GM21528 (cell line): ENCODE measurements at regions not wholly inside any gene's neighbourhood (a gene's known extent, or its start where the extent isn't known, plus 50 kb on each side); places are given as distances from the start of the nearest gene placed in this dataset.
A peak's percentile ranks its signal among the peaks of the same experiment; 100 is the strongest.
"Not testable (repeated sequence)": the region's sequence is repeated elsewhere in the genome, so short reads cannot be mapped to it uniquely, and the experiment has no call there.

ENCODE experiments used
- ATAC-seq: cut with Tn5 transposase; IDR thresholded peaks from one replicate; pipeline ENCODE4 v1.9.1; 2021; ENCODE audit warnings: mild to moderate bottlenecking, moderate library complexity; ENCODE audit not compliant: unreplicated experiment, low FRiP score

DNA sequence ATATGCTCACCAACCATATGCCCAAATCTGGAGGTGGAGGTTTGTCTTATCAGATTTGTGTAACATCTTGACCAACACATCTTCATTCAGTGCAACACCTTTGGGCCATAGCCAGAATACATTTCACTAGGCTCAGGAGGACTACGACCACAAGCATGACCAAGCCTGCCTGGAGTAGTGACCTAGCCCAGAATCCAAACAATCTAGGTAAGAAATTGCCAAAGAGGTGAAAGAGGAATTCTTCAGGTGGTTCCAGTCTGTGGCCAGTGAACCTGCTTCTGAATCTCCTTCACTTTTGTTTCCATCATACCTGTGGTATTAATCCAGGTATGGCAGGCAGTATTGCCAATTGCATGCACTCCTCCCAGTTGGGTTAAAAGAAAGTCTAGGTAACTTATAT is 112.8 kb upstream of the RAB18 start:
- no peak for ATAC-seq

DNA sequence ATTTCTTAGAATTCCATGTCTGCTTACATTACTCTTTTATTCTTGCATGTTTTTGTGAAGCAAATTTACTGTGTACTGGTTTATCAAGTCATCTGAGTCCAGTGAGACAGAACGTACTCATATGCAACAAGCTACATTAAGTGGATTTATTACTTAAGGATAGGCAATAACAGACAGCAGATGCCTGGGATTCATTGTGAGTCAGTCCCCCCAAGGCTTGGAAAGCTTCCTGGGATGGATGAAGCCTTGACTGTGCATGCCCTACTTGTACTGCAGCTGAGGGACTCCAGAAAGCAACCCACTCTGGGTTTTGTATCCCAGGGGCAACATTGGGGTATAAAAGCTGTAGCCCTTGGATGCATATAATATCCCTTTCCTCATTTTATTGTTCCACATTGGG is 113.4 kb upstream of the RAB18 start:
- no peak for ATAC-seq

DNA sequence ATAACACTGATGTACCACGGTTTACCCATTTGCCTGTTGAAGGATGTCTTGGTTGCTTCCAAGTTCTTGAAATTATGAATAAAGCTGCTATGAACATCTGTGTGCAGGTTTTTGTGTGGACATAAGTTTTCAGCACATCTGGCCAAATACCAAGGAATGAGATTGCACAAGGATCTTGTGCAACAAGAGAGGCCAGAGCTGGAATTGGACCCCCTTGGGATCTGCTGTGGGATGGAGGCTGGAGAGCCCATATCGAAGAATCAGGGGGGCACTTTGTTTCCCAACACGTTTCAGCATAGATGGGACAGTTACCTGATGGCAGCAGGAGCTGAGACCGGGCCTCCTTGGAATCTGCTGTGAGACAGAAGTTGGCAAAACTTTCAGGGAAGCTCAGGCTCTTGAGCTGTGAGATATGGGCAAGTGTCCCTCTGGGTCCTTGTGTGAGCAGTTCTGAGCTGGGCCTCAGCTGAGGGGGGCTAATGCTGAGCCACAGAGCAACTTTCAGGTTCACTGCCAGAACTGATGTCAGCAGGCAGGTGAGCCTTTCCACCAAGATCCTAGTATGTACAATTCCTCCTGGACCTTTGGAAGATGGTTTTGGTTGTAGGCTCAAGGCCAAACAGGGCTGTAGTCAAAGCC is 115.2 kb upstream of the RAB18 start:
- no peak for ATAC-seq

DNA sequence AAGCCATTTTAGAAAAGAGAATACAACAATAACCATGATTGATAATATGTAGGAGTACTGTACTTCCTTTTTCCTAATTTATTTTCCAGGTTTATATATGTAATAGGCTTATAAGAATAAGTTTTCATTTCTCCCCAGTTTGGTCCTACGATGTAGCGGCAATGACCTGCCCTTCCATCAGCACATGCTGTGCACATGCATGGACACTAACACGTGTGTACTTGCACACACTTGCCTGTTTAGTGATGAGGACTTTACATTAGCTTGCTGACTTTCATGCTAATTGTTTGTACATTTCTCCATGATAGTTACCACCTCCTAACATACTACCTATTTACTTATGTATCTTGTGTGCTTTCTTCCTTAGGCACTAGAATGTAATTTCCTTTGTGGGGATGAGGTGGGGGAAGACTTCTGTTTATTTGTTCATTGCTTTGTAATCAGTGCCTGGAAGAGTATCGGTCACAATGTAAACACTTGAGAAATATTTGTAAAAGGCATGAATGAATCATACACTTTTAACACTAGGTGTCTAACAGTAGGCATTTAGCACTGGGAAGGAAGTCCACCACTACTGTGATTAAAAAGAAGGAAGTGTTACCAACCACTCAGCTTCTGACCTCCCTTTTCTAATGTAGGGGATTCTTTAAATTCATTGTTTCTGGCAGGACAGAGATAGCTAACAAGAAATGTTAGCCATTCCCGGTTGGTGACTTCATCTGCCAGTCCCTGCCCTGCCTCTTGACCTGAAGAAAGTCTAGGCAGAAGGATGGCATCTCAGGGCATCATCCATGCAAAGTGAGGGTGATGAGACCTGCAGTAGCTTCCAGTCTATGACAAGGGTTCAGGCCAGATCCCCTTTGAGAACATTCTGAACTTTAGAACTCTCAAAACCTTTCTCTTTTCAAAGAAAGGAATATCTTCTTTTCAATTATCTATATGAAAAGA is 120.2 kb upstream of the RAB18 start:
- ATAC-seq = no peak

DNA sequence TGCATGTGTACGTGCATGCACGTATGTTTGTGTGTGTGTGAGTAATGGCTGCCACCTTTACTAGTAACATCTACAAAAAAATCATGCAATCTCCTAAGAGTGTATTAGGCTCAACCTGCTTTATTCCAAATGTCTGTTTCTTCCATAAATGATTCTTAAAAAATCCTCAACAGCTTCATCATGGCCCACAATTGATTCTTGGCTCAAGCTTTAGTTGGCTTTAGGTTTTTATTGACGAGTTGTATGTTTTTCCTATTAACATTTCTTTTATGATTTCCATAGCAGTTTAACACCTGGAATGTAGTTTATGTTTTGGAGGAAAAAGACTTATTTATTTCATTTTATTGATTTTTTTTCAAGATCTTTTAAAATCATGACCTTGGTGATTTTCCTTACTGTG is 121.9 kb upstream of the RAB18 start:
- ATAC-seq = no peak

DNA sequence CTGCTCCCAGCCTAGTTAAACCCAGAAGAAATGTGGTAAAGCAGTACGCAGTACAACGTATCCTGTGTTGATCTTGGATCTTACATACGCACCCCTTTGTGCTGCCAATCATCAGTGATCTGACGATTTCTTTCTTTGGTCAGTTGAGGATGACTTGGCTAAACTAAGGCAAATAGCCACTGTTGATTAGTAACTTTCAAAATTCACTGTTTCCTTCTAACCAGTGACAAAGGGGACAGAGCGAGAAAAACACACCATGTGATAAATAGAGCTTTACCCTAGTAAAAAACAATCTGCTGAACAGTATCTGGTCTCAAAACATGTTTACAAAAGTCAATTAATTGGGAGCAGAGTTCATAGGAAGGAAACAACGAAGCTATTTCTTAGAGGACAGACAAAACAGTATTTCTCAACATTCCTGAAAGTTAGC is 123.2 kb upstream of the RAB18 start:
- no peak for ATAC-seq

DNA sequence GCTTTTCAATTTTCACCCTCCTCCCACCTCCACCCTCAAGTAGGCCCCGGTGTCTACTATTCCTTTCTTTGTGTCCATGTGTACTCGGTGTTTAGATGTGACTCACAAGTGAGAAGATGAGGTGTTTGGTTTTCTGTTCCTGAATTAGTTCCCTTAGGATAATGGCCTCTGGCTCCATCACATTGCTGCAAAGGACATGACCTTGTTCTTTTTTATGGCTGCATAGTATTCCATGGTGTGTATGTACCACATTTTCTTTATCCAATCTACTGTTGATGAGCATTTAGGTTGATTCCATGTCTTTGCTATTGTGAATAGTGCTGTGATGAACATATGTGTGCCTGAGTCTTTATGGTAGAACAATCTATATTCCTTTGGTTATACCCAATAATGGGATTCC is 125.1 kb upstream of the RAB18 start:
- ATAC-seq = not testable (repeated sequence)

DNA sequence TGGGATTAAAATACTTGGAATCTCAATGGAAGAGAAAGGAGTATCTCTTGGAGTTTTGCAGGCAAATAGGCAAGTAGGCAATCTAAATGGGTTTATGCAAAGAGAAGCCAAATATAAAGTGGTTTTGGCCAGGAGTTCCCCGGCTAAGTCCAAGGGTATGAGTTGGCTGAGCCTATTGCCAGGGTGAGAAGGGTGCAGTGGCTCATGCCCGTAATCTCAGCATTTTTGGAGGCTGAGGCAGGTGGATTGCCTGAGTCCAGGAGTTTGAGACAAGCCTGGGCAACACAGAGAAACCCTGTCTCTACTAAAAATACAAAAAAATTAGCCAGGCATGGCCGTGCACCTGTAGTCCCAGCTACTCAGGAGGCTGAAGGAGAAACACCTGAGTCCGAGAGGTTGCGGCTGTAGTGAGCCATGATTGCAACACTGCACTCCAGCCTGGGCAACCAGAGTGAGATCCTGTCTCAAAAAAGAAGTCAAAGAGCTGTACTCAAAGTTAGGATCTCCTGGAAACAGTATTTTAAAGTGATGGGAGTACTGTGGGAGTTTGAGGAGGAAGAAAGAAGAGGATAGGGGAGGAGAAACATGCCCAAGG is 130.4 kb upstream of the RAB18 start:
- no peak for ATAC-seq

DNA sequence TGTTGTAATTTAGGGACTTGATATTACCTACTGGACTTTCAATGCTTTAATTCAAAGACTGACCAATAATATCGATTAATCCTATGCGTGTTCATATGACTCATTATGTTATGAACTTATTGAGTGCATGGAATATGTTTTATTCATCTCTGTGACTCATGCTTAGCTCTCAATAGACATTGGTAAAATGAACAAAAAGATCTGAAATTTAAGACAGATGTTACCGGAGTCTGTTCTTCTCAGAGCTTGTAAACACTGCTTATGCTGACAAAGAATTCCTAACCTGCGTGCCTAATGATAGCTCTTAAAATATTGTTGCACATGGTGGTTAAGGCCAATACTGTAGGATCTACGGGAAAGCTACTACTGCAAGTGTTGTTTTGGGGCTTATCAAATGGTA is 131.5 kb upstream of the ACBD5 start:
- no peak for ATAC-seq

DNA sequence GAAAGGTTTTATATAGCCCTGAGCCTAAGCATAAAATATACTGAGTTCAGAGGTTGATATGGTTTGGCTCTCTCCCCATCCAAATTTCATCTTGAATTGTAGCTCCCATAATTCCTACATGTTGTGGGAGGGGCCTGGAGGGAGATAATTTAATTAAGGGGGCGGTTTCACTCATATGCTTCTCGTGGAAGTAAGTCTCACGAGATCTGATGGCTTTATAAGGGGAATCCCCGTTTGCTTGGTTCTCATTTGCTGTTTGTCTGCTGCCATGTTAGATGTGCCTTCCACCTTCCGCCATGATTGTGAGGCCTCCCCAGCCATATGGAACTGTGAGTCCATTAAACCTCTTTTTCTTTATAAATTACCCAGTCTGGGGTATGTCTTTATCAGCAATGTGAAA is 130.8 kb upstream of the ACBD5 start:
- ATAC-seq = not testable (repeated sequence)

DNA sequence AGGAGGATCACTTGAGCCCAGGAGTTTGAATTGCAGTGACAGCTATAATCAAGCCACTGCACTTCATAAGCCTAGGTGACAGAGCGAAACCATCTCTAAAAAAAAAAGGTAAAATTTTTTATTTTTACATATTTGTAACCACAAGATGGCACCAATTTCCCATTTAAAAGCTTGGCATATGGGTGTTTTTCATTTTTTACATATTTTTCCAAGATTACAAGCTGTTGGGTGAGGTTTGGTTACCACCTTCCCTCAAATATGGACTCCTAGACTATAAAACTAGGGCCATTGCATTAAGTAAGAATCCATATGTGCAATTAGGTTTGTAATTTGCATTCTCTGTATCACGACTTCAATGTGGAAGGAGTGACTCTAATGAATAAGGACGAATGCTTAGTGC is 129.3 kb upstream of the ACBD5 start:
- ATAC-seq = no peak

DNA sequence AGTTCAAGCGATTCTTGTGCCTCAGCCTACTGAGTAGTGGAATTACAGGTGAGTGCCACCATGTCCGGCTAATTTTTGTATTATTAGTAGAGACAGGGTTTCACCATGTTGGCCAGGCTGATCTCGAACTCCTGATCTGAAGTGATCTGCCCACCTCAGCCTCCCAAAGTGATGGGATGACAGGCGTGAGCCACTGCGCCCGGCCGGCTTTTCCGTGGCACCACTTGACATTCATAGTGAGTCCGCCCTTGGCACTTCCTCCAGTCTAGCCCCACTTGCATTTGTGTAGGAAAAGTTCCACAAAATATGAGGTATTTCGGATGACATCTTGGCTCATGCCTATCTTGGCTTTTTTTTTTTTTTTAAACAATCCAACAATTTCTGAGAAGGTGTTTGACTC is 128.1 kb upstream of the ACBD5 start:
- no peak for ATAC-seq

DNA sequence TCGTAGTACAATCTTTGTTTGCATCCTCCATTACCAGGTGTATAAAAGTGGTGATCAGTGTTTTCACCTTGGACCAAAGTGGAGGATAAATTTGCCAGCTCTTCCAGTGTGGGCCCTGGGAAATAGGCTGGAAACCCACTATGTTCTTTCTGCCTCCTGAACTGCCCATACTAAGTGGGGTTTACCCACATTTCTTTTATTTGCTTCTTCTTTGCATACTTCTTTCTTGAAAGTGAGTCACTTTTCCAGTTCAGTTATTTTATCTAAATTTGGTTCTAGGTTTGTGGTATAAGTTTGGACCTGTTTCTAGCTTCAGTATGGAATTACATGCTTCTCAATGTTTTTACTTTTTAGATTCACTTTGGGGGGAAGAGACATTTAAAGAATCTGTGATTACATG is 126.2 kb upstream of the ACBD5 start:
- no peak for ATAC-seq

DNA sequence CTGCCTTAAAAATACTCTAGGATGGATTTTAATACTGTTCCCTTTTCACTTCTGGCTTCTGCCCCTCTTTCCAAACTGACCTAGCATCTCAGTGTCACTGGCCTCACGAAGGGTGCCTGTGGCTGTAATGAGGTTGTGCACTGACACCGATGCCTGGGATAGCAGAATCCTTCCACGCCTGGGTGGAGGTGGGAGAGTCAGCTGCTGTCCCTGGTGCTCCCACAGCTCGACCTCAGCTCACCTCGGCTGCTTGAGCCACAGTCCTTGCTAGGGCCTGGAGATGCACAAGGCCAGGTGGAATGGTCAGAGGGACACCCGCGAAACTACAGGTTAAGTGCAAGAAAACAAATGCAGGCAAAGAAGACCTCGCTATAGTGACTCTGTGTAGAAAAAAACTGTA is 123.4 kb upstream of the ACBD5 start:
- ATAC-seq = no peak

DNA sequence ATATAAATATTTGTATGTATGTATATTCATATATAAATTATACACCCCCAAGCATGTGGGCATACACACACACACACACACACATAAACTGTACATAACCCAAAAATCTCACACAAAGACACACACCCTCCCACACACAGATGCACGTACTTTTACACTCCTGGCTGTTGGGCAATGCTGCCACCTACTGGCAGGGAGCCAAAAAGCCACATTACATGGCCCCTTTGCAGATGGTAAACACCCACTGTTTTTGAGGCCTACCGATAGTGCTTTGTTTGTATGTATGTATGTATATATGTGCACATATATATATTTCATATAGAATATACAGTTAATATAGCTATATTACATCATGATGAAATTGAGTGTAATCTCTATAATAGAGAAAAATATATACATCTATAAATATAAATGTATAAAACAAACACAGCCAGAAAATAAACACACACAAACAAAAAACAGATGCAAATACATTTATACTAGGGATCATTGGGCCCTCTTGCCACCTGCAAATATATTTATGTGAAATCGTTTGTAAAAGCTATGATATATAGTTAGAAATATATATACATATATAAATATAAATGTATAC is 120.1 kb upstream of the ACBD5 start:
- ATAC-seq = peak; percentile 89

DNA sequence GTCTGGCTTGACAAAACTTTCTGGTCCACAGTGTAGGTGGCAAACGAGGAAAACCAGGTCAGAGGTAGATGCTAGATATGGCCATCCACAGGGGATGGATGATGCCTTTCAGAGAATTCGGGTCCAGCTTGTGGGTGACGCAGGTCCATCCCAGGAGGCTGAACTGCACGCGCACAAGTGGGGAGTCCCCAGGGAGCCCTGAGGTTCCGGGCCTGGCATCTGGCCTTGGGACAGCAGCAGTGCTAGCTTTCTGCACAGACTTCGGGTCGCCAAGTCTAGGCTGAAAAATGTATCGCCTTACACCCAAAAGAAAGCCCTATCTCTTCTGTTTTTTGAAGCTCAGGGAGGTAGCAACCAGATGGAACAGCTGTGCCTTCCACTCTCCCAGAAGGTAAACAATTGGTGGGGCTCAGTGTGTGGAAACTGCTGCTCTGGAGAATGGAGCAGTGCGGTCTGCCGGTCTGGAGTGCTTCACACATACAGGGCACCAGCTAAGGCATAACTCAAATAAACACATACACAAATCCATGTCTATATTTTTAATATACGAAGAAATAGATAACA is 119.3 kb upstream of the ACBD5 start:
- no peak for ATAC-seq

DNA sequence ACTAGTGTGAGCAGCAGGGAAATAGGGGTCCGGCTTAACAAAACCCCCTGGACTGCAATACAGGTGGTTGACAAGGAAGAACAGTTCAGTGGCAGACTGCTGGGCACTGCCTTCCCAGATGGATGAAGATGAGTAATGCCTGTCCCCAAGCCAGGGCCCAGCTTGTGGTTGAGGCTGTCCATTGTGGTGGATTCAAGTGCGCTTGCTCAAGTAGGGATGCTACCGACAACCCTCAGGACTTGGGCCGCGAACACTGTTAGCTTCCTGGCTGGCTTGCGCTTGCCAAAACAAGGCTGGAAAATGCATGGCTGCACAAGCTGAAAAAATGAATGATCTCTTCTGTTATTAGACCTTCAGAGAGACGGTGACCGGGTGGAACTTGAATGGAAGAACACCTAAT is 116.1 kb upstream of the ACBD5 start:
- no peak for ATAC-seq

DNA sequence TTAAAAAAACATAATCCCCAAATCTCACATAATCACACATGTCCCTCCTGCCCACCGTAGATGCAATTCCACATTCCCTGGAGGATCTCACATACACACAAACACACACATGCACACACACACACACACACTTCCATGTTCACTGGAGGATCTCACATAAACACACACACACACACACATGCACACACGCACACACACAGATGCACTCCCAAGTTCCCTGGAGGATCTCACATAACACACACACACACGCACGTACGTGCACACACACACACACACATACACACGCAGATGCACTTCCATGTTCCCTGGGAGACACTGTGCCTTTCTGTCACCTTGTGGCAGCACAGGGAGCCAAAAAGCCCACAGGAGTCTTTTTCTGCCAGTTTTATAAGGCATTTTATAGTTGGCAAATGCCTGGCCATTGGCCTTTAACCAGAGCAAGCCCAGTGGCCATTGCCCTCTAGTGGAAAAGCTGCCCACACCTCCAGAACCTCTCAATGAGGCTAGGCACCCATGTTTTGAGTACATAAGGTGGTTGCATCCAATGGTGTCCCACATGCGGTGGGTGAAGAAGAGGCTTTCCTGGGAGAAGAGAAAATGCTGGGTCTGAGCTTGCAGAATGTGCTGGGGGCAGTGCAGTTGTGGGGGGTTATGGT is 115.4 kb upstream of the ACBD5 start:
- no peak for ATAC-seq

DNA sequence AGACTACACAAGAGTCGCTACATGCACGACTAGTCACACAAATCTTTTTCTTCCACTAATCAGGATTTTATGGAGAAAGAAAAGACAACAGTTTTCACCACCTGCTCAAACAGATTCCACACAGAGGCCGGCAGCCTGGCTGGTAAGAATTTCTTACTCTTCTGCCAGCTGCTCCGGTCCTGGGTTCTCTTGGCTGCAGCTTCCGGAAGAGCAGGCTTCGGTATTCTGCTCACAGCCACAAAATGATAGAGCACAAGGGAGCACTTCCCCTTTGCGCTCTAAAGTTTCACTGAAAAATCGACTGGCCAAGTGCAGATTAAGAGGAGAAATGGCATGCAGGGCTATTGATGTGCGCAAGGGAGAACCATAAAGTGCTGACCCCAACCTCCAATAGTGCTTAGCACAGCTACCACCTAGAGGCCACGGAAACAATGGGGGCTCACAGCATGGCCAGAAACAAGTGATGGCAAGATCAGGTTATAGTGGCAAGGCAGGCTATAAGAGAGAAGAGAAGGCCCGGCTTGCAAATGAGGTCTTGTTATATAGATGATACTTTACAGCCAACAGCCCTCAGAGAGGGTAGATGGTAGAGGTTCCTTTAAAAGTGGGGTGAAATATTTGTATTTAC is 114.2 kb upstream of the ACBD5 start:
- ATAC-seq = peak; percentile 96

DNA sequence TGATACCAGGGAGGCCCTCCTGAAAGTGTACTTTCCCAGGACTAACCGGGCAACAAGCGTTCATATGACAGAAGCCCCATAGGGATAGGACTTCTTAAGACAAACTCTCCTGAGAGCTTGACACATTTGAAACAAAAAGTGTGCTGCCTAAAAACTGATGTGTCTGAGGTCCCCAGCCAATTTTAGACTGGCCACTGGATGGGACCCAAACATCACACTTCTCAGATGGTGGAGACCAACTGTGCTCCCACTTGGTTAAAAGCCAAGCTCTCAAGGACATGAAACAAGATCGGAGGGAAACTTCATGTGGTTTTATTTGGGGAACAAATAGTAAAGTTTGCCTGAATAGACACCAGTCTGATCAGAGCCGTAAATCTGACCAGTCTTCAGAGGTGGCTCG is 113.5 kb upstream of the ACBD5 start:
- peak; percentile 24 for ATAC-seq
